Cardiac muscle cell (in vitro differentiated cells and primary cell): ENCODE measurements at regions not wholly inside any gene's neighbourhood (a gene's known extent, or its start where the extent isn't known, plus 50 kb on each side); places are given as distances from the start of the nearest gene placed in this dataset.
A peak's percentile ranks its signal among the peaks of the same experiment; 100 is the strongest.

Experiments used
- DNase-seq, 2 donors: peaks; one replicate each; pipeline versions ENCODE4 v3.0.0 to v3.0.0-alpha.2; 2010 to 2017; ENCODE audit warnings: low read depth in 1 of 2, low spot score in 1 of 2
- H3K27ac ChIP-seq: fragments of 200-600 bp; sonication (generic); 2 replicates; pipeline ENCODE4 v1.5.1; 2016
- H3K27me3 ChIP-seq: fragments of 200-600 bp; sonication (generic); 2 replicates; pipeline ENCODE4 v1.6.0; 2016; ENCODE audit warnings: control low read depth
- H3K36me3 ChIP-seq: fragments of 200-600 bp; sonication (generic); 2 replicates; pipeline ENCODE4 v1.5.1; 2016; ENCODE audit warnings: control low read depth
- H3K4me1 ChIP-seq: fragments of 200-600 bp; sonication (generic); 2 replicates; pipeline ENCODE4 v1.8.1; 2017; ENCODE audit warnings: low read depth, mild to moderate bottlenecking, mixed run types
- H3K4me3 ChIP-seq: fragments of 200-600 bp; sonication (generic); 2 replicates; pipeline ENCODE4 v1.5.1; 2016; ENCODE audit warnings: mild to moderate bottlenecking
- H3K9me3 ChIP-seq: fragments of 200-600 bp; sonication (generic); 2 replicates; pipeline ENCODE4 v1.5.1; 2017; ENCODE audit warnings: low read depth, mild to moderate bottlenecking, control low read depth
- CTCF ChIP-seq: IDR thresholded peaks from 2 replicates; pipeline ENCODE4 v1.5.1; 2012; ENCODE audit warnings: low read depth, mild to moderate bottlenecking, low read length

- TF ChIP-seq CTCF = no peak
- Histone ChIP-seq H3K4me3 (no peak overlapping the region), H3K4me1 (no peaks in the 10 kb centered on the region), H3K9me3 (no peaks in the 10 kb centered on the region), H3K27me3 (no peaks in the 10 kb centered on the region), H3K27ac (no peak overlapping the region), H3K36me3 (no peaks in the 10 kb centered on the region)
- peak in 1 of 2 donors; percentile 88 for DNase-seq
Measured at GRCh38 chr11:28757725-28758515, 649.7 kb downstream of the METTL15 start.

GRCh38 chr11:28756977-28757376 is 648.8 kb downstream of the METTL15 start:
- Histone ChIP-seq H3K4me3 (no peak overlapping the region), H3K9me3 (no peaks in the 10 kb centered on the region), H3K4me1 (no peaks in the 10 kb centered on the region), H3K27ac (no peak overlapping the region), H3K27me3 (no peaks in the 10 kb centered on the region), H3K36me3 (no peaks in the 10 kb centered on the region)
- TF ChIP-seq CTCF = no peak
- peak in 1 of 2 donors; percentile 87 for DNase-seq

GRCh38 chr11:28743061-28743550 is 634.9 kb downstream of the METTL15 start:
- TF ChIP-seq CTCF = no peak
- Histone ChIP-seq H3K4me3 (no peak overlapping the region), H3K27me3 (no peaks in the 10 kb centered on the region), H3K9me3 (no peaks in the 10 kb centered on the region), H3K36me3 (no peaks in the 10 kb centered on the region), H3K27ac (no peak overlapping the region), H3K4me1 (no peaks in the 10 kb centered on the region)
- DNase-seq = peak in 1 of 2 donors; percentile 35

GRCh38 chr11:28739489-28740280 is 631.5 kb downstream of the METTL15 start:
- TF ChIP-seq CTCF = no peak
- no peaks in the 10 kb centered on the region for H3K27me3 ChIP-seq
- no peaks in the 10 kb centered on the region for H3K4me1 ChIP-seq
- no peaks in the 10 kb centered on the region for H3K9me3 ChIP-seq
- no peak for DNase-seq
- no peaks in the 10 kb centered on the region for H3K36me3 ChIP-seq
- no peak overlapping the region for H3K4me3 ChIP-seq
- no peak overlapping the region for H3K27ac ChIP-seq

- no peak for TF ChIP-seq CTCF
Measured at GRCh38 chr11:28738549-28738948, 630.4 kb downstream of the METTL15 start.

More at GRCh38 chr11:28738549-28738948, 630.4 kb downstream of the METTL15 start:
- H3K4me1 ChIP-seq = no peaks in the 10 kb centered on the region
- no peak overlapping the region for H3K27ac ChIP-seq
- no peak overlapping the region for H3K4me3 ChIP-seq
- H3K36me3 ChIP-seq = no peaks in the 10 kb centered on the region
- H3K27me3 ChIP-seq = no peaks in the 10 kb centered on the region
- DNase-seq = no peak
- H3K9me3 ChIP-seq = no peaks in the 10 kb centered on the region
